Fibroblast of the aortic adventitia (primary cell): ENCODE measurements at regions not wholly inside any gene's neighbourhood (a gene's known extent, or its start where the extent isn't known, plus 50 kb on each side); places are given as distances from the start of the nearest gene placed in this dataset.

Experiments
- DNase-seq: peaks from one replicate; pipeline ENCODE4 v3.0.0-alpha.2; 2010; ENCODE audit warnings: low read depth
- H3K4me3 ChIP-seq: 2 replicates; pipeline ENCODE4 v1.5.1; 2011; ENCODE audit warnings: low read depth, mild to moderate bottlenecking, control low read depth, low read length, moderate library complexity
- TF ChIP-seq, protein P1 (sequence below): IDR thresholded peaks from 2 replicates; pipeline ENCODE4 v1.5.1; 2011; ENCODE audit warnings: mild to moderate bottlenecking, low read length, control low read depth, inconsistent platforms; ENCODE audit not compliant: insufficient read depth

DNA sequence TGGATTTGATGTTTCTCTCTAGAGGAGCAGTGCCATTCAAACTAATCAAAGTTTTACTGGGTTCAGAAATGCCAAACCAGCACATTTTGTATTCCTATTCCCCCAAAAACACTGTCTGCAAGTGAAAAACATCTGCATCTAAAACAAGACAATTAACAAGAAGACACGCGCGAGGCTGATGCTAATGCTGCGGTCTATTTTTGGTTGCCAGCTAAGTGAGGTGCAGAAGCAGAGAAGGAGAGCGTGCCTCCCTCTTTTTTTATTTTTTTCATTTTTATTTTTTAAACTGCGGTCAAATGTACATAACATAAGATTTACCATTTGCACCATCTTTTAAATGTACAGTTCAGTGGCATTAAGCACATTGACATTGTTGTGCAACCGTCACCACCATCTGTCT is 641.1 kb downstream of the DHX35 start:
- TF ChIP-seq, protein P1, sequence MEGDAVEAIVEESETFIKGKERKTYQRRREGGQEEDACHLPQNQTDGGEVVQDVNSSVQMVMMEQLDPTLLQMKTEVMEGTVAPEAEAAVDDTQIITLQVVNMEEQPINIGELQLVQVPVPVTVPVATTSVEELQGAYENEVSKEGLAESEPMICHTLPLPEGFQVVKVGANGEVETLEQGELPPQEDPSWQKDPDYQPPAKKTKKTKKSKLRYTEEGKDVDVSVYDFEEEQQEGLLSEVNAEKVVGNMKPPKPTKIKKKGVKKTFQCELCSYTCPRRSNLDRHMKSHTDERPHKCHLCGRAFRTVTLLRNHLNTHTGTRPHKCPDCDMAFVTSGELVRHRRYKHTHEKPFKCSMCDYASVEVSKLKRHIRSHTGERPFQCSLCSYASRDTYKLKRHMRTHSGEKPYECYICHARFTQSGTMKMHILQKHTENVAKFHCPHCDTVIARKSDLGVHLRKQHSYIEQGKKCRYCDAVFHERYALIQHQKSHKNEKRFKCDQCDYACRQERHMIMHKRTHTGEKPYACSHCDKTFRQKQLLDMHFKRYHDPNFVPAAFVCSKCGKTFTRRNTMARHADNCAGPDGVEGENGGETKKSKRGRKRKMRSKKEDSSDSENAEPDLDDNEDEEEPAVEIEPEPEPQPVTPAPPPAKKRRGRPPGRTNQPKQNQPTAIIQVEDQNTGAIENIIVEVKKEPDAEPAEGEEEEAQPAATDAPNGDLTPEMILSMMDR: no peak
- DNase-seq: no peak
- no peak overlapping the region for H3K4me3 ChIP-seq

DNA sequence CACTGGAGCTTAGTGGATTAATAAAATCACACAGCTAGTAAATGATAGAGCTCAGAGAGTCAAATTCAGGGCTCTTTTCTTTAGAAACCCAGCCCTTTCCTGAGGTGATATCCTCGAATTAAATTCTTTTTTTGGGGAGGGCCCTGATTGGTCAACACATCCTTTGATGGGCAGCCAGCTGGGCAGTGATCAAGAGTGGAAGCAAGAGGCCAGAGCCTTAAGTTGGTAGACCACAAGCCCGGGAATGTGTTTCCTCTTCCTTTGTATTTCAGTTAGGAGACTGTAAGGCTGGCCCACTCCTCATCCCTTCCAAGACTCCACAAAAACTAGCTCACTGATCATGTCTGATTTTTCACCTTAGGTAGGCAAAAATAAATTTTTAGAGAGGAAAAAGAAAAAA is 640.5 kb downstream of the DHX35 start:
- DNase-seq: no peak
- TF ChIP-seq, protein P1: no peak
- H3K4me3 ChIP-seq: no peak overlapping the region

DNA sequence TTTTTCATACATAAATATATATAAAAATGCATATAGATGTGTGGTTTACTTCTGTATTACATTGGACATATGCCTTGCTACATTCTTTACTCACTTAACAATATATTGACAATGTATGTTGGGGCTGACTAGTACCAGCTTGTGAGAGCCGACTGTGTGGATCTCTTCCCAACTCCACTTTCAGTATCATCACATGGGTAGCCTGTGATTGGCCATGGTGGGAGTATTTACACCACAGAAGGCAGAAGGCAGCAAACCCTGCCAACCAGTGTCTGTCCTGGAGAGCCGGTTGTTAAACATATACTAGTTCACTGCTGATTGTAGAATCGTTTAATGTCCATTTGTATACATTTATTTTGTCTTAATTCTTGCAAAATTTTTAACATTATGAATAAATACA is 638.7 kb downstream of the DHX35 start:
- H3K4me3 ChIP-seq: no peak overlapping the region
- TF ChIP-seq, protein P1: no peak
- no peak for DNase-seq

DNA sequence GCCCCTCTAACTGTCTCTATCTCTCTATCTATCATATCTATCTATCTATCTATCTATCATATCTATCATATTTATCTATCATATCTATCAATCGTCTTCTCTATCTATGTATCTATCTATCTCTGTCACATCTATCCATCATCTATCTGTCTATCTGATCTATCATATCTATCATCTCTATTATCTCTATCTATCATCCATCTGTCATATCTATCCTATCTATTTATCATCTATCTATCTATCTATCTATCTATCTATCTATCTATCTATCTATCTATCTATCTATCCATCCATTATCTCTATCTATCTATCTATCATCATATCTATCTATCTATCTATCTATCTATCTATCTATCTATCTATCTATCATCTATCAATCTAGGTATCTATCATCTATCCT is 638.0 kb downstream of the DHX35 start:
- TF ChIP-seq, protein P1: no peak
- no peak overlapping the region for H3K4me3 ChIP-seq
- DNase-seq: no peak

DNA sequence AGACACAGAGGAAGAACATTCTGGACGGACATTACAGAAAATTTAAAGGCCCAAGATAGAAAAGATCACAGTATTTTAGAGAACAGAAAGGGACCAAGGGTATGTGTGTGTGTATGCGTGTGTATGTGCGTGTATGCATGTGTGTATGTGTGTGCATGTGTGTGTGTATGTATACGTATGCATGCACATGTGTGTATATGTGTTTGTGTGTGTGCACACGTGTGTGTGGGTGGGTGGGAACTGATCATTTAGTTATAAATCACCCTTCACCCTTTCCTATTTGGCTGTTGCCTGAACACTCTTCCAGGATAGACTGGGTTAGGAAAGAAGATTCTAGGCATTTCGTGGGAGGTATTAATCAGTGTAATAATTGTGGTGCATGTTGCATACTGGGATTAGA is 634.4 kb downstream of the DHX35 start:
- TF ChIP-seq, protein P1: no peak
- DNase-seq: no peak
- H3K4me3 ChIP-seq: no peak overlapping the region

DNA sequence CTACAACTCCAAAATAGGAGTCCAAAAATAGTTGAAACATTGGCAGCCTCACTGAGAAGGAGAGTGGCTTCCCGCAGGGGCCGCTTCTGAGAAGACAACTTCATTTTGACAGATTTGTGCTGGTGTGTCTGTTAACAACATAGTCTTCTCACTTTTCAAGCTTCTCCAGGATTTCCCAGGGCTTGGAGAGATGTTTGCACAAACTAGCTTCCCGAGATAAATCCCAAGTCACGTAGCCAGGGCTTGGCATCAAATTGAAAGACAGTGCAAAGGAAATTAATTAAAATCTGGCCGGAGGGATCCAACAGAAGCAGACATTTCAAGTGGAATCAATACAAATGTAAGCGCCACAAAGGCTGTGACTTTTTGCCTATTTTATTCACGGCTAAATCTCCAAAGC is 630.2 kb downstream of the DHX35 start:
- TF ChIP-seq, protein P1: no peak
- DNase-seq: no peak
- no peak overlapping the region for H3K4me3 ChIP-seq

DNA sequence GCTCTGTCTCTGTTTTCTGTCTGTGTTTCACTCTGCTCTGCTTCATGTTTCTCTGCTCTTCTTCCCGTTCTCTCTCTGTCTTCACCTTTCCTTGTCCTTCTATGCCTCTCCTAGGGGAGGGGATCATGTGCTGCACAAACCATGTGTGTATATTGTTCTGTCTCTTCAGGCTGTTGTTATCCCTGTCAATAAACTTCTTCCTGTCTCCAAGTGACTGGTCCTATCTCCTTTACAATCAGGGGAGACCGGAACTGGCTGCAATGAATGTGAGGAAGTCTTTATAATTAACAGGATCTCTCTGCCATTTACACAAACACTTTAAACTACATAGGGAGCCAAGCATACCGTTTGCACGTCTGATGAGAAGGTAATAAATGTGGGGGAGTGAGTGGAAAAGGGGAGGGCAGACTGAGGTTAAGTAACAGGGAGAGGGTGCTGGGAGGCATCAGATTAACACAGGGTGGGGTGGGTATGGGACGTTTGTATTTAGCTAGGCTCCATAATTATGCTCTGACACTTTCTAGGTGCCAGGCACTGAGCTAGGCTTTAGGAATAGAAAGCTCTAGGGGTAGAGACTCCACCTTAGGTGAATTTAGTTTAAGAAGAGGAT is 626.1 kb downstream of the DHX35 start:
- no peak for DNase-seq
- H3K4me3 ChIP-seq: no peak overlapping the region
- TF ChIP-seq, protein P1: no peak
